Ovary (tissue), 7 donors: ENCODE measurements at regions not wholly inside any gene's neighbourhood (a gene's known extent, or its start where the extent isn't known, plus 50 kb on each side); places are given as distances from the start of the nearest gene placed in this dataset.

Experiments used
- DNase-seq, 5 donors: peaks; one replicate each; pipeline ENCODE4 v3.0.0-alpha.2; 2019 to 2020
- H3K27ac ChIP-seq, 2 donors: fragments of 200-600 bp; one replicate each; pipeline versions ENCODE4 v1.5.1 to v1.8.0; 2019 to 2022
- H3K27me3 ChIP-seq: fragments of 200-600 bp; one replicate; pipeline ENCODE4 v1.8.0; 2022
- H3K36me3 ChIP-seq: fragments of 200-600 bp; sonication (generic); one replicate; pipeline ENCODE4 v1.5.1; 2019
- H3K4me1 ChIP-seq: one replicate; pipeline ENCODE4 v1.8.1; 2013; ENCODE audit warnings: mild to moderate bottlenecking, moderate library complexity; ENCODE audit not compliant: insufficient read depth
- H3K4me3 ChIP-seq: fragments of 200-600 bp; sonication (generic); one replicate; pipeline ENCODE4 v1.5.1; 2017
- H3K9me3 ChIP-seq, 2 donors: fragments of 200-600 bp in 1 of 2; sonication (generic) in 1 of 2; one replicate each; pipeline versions ENCODE4 v1.5.1 to v1.8.1; 2013 to 2019; ENCODE audit warnings: mild to moderate bottlenecking in 1 of 2, moderate library complexity in 1 of 2
- CTCF ChIP-seq, 3 donors: fragments of 450-650 bp in 2 of 3; fragments of 200-600 bp in 1 of 3; IDR thresholded peaks; one replicate each; pipeline versions ENCODE4 v1.5.1 to v1.8.0; 2016 to 2022; ENCODE audit warnings: antibody characterized with exemption in 3 of 3, mild to moderate bottlenecking in 1 of 3
- EP300 ChIP-seq: sonication (generic); formaldehyde crosslinking; IDR thresholded peaks from one replicate; pipeline ENCODE4 v1.6.1; 2017; ENCODE audit warnings: antibody characterized with exemption
- POLR2A ChIP-seq: fragments of 450-650 bp; IDR thresholded peaks from one replicate; pipeline ENCODE4 v1.6.1; 2017; ENCODE audit warnings: antibody characterized with exemption, mild to moderate bottlenecking, moderate library complexity
- WGBS, 3 donors: extraction: QIAGEN DNeasy Blood & Tissue Kit in 1 of 3; methylation state at CpG; one replicate each; pipeline versions ENCODE4 v1.1.5 to v1.1.7; 2013 to 2017; 5-methylcytosine and 5-hydroxymethylcytosine counted together
- intact Hi-C, 4 donors: fragments of 100-400 bp; cut with DNase I; formaldehyde crosslinking; loops; one replicate each; pipeline versions ENCODE4 v1.11.0 to v1.15.1; 2022 to 2023
- donor health status: DM: no; HTN: no; CAD: no; lungs with moderate emphysema.
- donor health status: DM: no; HTN: no; CAD: no.
- donor health status: Bipolar disorder and iron deficiency.
- donor health status: DM: no; HTN: no; CAD: no.
- donor health status: DM: yes; HTN: yes; CAD: no.

- intact Hi-C loops = no loop called here
- TF ChIP-seq POLR2A = no peak
- no peak for TF ChIP-seq CTCF (IDR thresholded peaks at IDR 0.05)
- TF ChIP-seq EP300 = no peak
- Histone ChIP-seq H3K9me3 (no peaks in the 10 kb centered on the region), H3K4me3 (no peak overlapping the region), H3K36me3 (no peaks in the 10 kb centered on the region), H3K27ac (no peak overlapping the region), H3K27me3 (no peaks in the 10 kb centered on the region), H3K4me1 (no peaks in the 10 kb centered on the region)
- WGBS, 3 donors = 68 to 82% (median 74%) methylated on average over 3 of the region's 3 CpGs
- no peak for DNase-seq
Measured at GRCh38 chr5:167929841-167930240, 361.6 kb upstream of the WWC1 start.

GRCh38 chr5:167934551-167934971, 356.9 kb upstream of the WWC1 start:
- Histone ChIP-seq H3K9me3 (no peaks in the 10 kb centered on the region), H3K36me3 (no peaks in the 10 kb centered on the region), H3K27ac (no peak overlapping the region), H3K4me1 (no peaks in the 10 kb centered on the region), H3K27me3 (no peaks in the 10 kb centered on the region), H3K4me3 (no peak overlapping the region)
- DNase-seq = no peak
- WGBS, 3 donors = 75 to 85% (median 83%) methylated on average over 15 of the region's 15 CpGs
- intact Hi-C loops = no loop called here
- TF ChIP-seq EP300 = no peak

- H3K27ac ChIP-seq = no peak overlapping the region
Measured at GRCh38 chr5:167936022-167936421, 355.4 kb upstream of the WWC1 start.

GRCh38 chr5:167936944-167937634, 354.4 kb upstream of the WWC1 start:
- Histone ChIP-seq H3K9me3 (no peaks in the 10 kb centered on the region), H3K27me3 (no peaks in the 10 kb centered on the region), H3K4me3 (no peak overlapping the region), H3K4me1 (no peaks in the 10 kb centered on the region), H3K36me3 (no peaks in the 10 kb centered on the region), H3K27ac (no peak overlapping the region)
- TF ChIP-seq CTCF (IDR thresholded peaks at IDR 0.05) (no peak), EP300 (no peak), POLR2A (no peak)
- DNase-seq = no peak
- intact Hi-C loops = no loop called here
- 71 to 77% (median 73%) methylated on average over 6 of the region's 6 CpGs for WGBS, 3 donors

More at GRCh38 chr5:167936022-167936421, 355.4 kb upstream of the WWC1 start:
- H3K4me3 ChIP-seq = no peak overlapping the region
- WGBS, 3 donors = 88 to 89% (median 88%) methylated on average over 4 of the region's 4 CpGs
- H3K9me3 ChIP-seq = no peaks in the 10 kb centered on the region
- H3K4me1 ChIP-seq = no peaks in the 10 kb centered on the region
- no peak for DNase-seq
- H3K27me3 ChIP-seq = no peaks in the 10 kb centered on the region
- intact Hi-C loops = no loop called here
- TF ChIP-seq CTCF (IDR thresholded peaks at IDR 0.05) (no peak), EP300 (no peak), POLR2A (no peak)
- no peaks in the 10 kb centered on the region for H3K36me3 ChIP-seq

GRCh38 chr5:167937635-167937998, 353.8 kb upstream of the WWC1 start:
- TF ChIP-seq POLR2A (no peak), CTCF (IDR thresholded peaks at IDR 0.05) (no peak), EP300 (no peak)
- H3K9me3 ChIP-seq = no peaks in the 10 kb centered on the region
- DNase-seq = no peak
- no peaks in the 10 kb centered on the region for H3K36me3 ChIP-seq
- H3K4me3 ChIP-seq = no peak overlapping the region
- H3K27ac ChIP-seq = no peak overlapping the region
- 62 to 76% (median 74%) methylated on average over 8 of the region's 8 CpGs for WGBS, 3 donors
- intact Hi-C loops = no loop called here
- no peaks in the 10 kb centered on the region for H3K27me3 ChIP-seq
- no peaks in the 10 kb centered on the region for H3K4me1 ChIP-seq
